Panc1 (cell line): ENCODE measurements at regions not wholly inside any gene's neighbourhood (a gene's known extent, or its start where the extent isn't known, plus 50 kb on each side); places are given as distances from the start of the nearest gene placed in this dataset.

Experiments used
- ATAC-seq: fragments of 200-7000 bp; cut with Tn5 transposase; 2 replicates; pipeline ENCODE4 v1.9.1; 2020; ENCODE audit warnings: mild to moderate bottlenecking, moderate library complexity
- BruUV-seq: library from RNA; stranded (reverse); fragments of 400-500 nt; replicated peaks from 2 replicates; lab custom pipeline; 2021; lab: Mats Ljungman, UMichigan
- CTCF ChIA-PET: fragments of 300-600 bp; sonication (Branson Sonifier 250); formaldehyde crosslinking; loops from one replicate; lab custom pipeline; 2022; ENCODE audit warnings: antibody characterized with exemption; lab: Charles Lee
- POLR2A ChIA-PET: fragments of 300-600 bp; sonication (Branson Sonifier 250); formaldehyde crosslinking; loops from one replicate; lab custom pipeline; 2022; ENCODE audit warnings: antibody characterized with exemption; lab: Charles Lee
- DNase-seq: peaks from one replicate; pipeline ENCODE4 v3.0.0-alpha.2; 2010; ENCODE audit warnings: low read depth, low spot score
- H3K27ac ChIP-seq: 2 replicates; pipeline ENCODE4 v1.5.1; 2011; ENCODE audit warnings: mild to moderate bottlenecking, low read length, inconsistent platforms
- H3K27me3 ChIP-seq: fragments of 200-500 bp; sonication (Bioruptor generic); 2 replicates; pipeline ENCODE4 v1.6.0; 2014; ENCODE audit warnings: low read length, inconsistent platforms; ENCODE audit not compliant: control insufficient read depth, insufficient read depth
- H3K36me3 ChIP-seq: fragments of 200-500 bp; sonication (Bioruptor generic); 2 replicates; pipeline ENCODE4 v1.5.1; 2014; ENCODE audit warnings: inconsistent platforms, mild to moderate bottlenecking, low read length, moderate library complexity; ENCODE audit not compliant: control insufficient read depth, insufficient read depth
- H3K4me1 ChIP-seq: 2 replicates; pipeline ENCODE4 v1.5.1; 2011; ENCODE audit warnings: inconsistent platforms, mild to moderate bottlenecking, low read length, moderate library complexity; ENCODE audit not compliant: control insufficient read depth, insufficient read depth
- H3K4me3 ChIP-seq, 2 experiments: 2 replicates each; pipeline ENCODE4 v1.5.1; 2011 to 2012; ENCODE audit warnings: low read depth in 2 of 2, low read length in 2 of 2, mild to moderate bottlenecking in 2 of 2, inconsistent platforms in 1 of 2, moderate library complexity in 1 of 2
- H3K9me3 ChIP-seq: fragments of 200-500 bp; sonication (Bioruptor generic); 2 replicates; pipeline ENCODE4 v1.5.1; 2014; ENCODE audit warnings: low read depth, mild to moderate bottlenecking, inconsistent platforms, low read length, moderate library complexity; ENCODE audit not compliant: control insufficient read depth, insufficient read depth
- CTCF ChIP-seq: fragments of 450-650 bp; IDR thresholded peaks from 2 replicates; pipeline ENCODE4 v1.5.1; 2017; ENCODE audit warnings: mild to moderate bottlenecking
- POLR2AphosphoS5 ChIP-seq: IDR thresholded peaks from 2 replicates; pipeline ENCODE4 v1.6.1; 2012; ENCODE audit warnings: mild to moderate bottlenecking, low read depth, low read length, moderate library complexity
- REST ChIP-seq, 2 experiments: IDR thresholded peaks; 2 replicates each; pipeline ENCODE4 v1.6.1; 2011 to 2012; ENCODE audit warnings: low read depth in 2 of 2, control low read depth in 1 of 2, low read length in 1 of 2, mild to moderate bottlenecking in 1 of 2, moderate library complexity in 1 of 2; ENCODE audit not compliant: insufficient read depth in 1 of 2
- SIN3A ChIP-seq: IDR thresholded peaks from 2 replicates; pipeline ENCODE4 v1.6.1; 2012; ENCODE audit warnings: low read depth, mild to moderate bottlenecking, low read length, moderate library complexity, borderline replicate concordance; ENCODE audit not compliant: insufficient read depth
- TCF7L2 ChIP-seq: IDR thresholded peaks from 2 replicates; pipeline ENCODE4 v1.6.1; 2011; ENCODE audit warnings: mild to moderate bottlenecking, low read depth, low read length, inconsistent platforms
- in situ Hi-C: cut with HindIII; loops from 2 replicates; pipeline ENCODE4 v1.10.0; 2016; ENCODE audit warnings: low sequenced_read_pairs, low pct_unique_long_range_greater_than_20kb
- intact Hi-C: fragments of 100-400 bp; cut with micrococcal nuclease; formaldehyde crosslinking; loops from one replicate; pipeline ENCODE4 v1.10.0; 2022; ENCODE audit not compliant: unreplicated experiment

- intact Hi-C loops, result no loop called here
- ATAC-seq, result no peak
- Histone ChIP-seq H3K9me3 (no peaks in the 10 kb centered on the region), H3K4me3 (no peak overlapping the region), H3K27me3 (no peaks in the 10 kb centered on the region), H3K36me3 (no peaks in the 10 kb centered on the region), H3K4me1 (no peaks in the 10 kb centered on the region), H3K27ac (no peak overlapping the region)
- no peak for DNase-seq
- CTCF ChIA-PET, result no interaction called here
- in situ Hi-C loops, result no loop called here
- POLR2A ChIA-PET, result no interaction called here
- no TSS peak for BruUV-seq
- TF ChIP-seq TCF7L2 (no peak), REST (IDR thresholded peaks at IDR 0.05; ENCODE audit: insufficient read depth in 1 of 2, low read depth in 2 of 2, low read length in 1 of 2) (no peak), SIN3A (no peak), POLR2AphosphoS5 (no peak), CTCF (no peak)
Measured at GRCh38 chr2:192735447-192735846, 540.7 kb upstream of the TMEFF2 start.

GRCh38 chr2:192729369-192729768 lies 534.6 kb upstream of the TMEFF2 start:
- Histone ChIP-seq H3K27me3 (no peaks in the 10 kb centered on the region), H3K27ac (no peak overlapping the region), H3K9me3 (no peaks in the 10 kb centered on the region), H3K4me3 (no peak overlapping the region), H3K4me1 (no peaks in the 10 kb centered on the region), H3K36me3 (no peaks in the 10 kb centered on the region)
- in situ Hi-C loops (no loop called here), intact Hi-C loops (no loop called here)
- TF ChIP-seq SIN3A (no peak), REST (IDR thresholded peaks at IDR 0.05; ENCODE audit: insufficient read depth in 1 of 2, low read depth in 2 of 2, low read length in 1 of 2) (no peak), TCF7L2 (no peak), POLR2AphosphoS5 (no peak), CTCF (no peak)
- ATAC-seq (no peak), DNase-seq (no peak)
- ChIA-PET POLR2A (no interaction called here), CTCF (no interaction called here)
- BruUV-seq, result no TSS peak
